CD1c-positive myeloid dendritic cell (primary cell): ENCODE measurements at regions not wholly inside any gene's neighbourhood (a gene's known extent, or its start where the extent isn't known, plus 50 kb on each side); places are given as distances from the start of the nearest gene placed in this dataset.

Experiments
- DNase-seq: peaks from one replicate; pipeline ENCODE4 v3.0.0-alpha.2; 2016; ENCODE audit errors: extremely low spot score

DNA sequence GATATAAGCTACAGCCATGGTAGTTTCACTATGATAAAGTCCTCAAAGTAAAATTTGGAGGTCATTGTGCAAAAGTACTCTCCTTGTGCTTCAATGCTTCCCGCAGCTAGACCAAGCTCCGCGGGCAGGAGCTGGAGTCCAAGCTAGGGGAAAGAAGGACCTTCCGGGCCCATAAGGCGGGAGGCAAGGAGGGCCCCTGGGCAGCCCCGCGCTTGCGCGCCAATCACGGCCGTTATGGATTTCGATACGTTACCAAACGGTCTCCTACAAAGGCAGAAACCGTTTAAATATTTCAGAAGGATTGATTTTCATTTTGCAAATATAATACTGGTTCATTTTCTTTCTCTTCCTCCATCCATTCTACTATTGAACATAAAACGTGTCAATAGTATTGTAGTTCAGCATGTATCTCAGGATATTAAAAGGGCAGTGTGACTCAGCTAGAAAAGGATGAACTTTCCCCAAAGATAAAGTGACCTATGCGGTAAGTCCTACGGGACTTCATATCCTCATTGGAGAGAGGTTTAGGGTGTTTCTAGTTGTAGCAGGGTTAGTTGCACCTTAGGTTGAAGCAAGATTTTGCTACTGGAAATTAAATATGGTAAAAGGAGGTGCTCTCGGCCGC is 128.0 kb downstream of the KIF20B start:
- no peak for DNase-seq

DNA sequence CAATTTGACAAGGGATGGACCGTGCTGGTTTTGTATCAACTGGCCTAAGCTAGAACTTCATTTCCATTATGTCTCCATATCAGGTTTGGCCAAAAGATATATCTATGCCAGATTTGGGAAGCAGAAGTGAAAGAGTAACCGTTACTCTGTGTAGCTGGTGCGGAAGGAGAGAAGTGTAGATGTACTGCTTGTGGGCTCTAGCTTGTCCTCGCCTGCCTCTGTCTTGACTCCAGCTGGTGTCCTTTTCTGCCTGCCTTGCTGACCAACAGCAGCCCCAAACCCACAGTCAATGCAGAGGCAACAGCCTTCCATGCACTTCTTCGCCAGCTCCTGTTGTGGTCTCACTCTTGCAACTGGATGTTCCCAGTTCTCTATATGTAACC is 128.5 kb downstream of the KIF20B start:
- DNase-seq = peak; percentile 11

DNA sequence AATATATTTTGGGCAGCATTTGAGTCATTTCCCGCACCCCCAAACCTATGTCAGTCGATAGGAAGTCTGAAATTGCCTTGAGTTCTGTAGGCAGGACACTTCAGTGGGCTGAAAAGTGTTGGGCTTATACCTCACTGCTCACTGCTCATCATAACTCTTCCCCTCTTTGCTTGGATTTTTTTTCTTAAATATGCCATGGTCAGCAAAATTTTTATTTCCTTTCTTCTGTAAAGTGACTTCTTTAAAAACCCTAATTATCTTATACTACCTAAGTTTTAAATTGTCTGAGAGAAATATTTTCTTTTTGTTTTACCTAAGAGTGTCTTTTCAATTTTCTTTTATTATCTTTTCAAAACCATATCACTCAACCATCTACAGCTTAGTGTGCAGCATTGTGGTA is 129.2 kb downstream of the KIF20B start:
- DNase-seq = no peak

DNA sequence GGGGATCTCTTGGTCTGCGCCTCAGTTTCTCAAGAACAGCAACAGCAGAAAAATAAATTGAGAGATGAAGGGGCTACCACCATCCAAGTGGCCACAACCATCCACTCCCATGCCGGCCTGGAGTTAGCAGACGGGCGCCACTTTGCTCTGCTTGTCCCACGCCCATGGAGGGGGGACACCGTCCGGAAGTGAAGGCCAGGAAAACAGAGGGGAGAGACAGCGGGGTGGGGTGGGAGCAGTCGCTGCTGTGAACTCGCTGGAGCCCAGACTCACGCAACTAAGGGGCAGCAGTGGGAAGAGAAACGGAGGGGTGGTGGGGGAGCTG is 135.4 kb downstream of the KIF20B start:
- no peak for DNase-seq

DNA sequence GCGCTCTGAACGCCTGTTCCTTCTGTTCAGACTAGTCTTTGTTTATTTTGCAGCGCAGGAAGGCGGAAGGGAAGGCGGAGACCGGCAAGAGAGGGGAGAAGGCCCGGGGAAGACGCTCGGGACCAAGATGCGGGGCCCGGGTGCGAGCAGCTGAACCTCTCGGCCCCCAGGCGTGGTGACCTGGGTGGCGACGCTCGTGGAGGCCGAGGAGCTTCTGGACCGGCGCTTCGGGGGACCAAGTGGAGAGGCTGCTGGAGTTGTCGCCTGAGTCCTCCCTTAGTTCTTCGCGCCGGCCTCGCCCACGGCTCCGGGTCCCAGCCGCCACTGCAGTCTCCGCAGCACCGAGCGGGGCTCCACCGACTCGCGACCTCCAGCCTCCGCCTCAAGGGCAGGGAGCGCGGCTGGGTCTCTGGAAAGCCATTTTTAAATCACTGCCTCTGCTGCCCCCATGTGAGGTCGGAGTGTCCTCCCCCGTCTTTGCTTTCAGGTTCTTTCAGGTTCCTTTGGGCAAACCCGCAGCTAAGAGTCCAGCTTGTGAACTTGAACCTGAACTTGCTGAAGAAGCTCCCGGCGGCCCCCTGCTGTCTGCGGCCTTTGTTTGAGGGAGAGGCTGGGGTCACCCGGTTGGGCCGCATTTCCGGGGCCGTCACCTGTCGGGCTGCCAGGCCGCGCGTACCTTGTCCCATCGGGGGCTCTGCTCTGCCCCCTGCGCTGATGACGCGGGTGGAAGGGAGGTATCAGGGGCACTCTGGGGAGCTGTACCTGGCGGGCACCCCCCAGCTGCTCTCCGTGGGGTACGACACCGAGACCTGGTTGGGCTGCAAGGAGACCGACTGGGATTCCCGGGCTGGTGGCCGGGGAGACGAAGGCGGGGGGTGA is 136.0 kb downstream of the KIF20B start:
- DNase-seq = peak; percentile 12

DNA sequence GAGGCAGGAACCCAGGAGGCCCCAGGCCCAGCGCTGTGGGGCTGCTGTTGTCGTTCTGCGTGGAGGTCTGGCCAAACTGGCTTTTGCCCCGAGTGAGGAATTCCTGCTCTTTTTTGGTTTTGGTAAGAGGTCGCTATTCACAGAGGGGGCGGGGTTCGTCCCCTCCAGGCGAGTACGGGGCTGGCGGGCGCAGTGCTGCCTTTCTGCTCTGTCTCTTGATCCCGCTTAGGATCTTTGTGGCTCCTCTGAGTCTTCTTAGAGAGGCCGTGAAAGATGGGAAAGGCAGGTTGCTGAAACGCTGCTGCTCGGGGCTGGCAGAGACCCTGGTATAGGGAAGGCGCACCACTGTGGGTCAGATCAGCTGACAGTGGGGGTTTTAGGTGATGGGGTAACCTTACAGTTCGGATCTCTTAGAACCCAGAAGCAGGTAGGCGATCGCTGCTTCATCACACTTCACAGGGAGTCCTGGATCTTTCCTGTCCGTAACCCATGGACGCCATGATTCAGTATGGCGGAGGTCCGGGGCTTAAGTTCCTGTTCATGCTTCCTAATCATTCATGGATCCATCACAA is 136.7 kb downstream of the KIF20B start:
- no peak for DNase-seq

DNA sequence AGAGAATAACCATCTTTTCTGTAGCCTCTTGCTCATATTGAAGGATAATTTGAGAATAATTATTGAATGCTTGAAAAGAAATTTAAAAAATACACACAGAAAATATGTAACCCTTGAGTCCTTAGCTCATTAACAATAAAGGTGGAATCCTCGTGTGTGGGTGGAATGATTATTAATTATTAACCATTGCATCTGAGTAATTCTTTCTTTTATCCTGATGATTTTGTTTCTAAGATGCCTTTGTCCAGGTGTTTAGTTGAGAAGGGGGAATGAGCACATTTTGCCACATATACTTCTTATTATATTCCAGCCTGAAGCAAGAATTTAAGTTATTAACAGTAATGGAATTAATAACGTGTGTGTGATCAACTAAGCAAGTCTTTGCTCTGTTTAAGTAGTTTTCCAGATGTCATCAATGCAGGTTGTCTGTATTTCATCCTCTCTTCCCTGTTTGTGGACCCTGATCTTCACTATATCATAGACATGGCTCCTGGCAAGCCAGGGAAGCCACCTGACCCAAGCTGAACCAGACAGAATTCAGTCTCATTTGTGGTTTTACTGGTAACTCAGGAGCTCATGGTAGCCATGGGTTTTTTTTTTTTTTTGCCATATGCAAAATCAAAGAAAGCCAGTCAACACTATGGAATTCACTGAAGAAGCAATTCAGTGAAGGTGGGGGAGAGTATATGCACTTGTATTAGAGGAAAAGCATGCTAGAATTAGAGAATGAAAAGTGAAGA is 144.3 kb downstream of the KIF20B start:
- no peak for DNase-seq

DNA sequence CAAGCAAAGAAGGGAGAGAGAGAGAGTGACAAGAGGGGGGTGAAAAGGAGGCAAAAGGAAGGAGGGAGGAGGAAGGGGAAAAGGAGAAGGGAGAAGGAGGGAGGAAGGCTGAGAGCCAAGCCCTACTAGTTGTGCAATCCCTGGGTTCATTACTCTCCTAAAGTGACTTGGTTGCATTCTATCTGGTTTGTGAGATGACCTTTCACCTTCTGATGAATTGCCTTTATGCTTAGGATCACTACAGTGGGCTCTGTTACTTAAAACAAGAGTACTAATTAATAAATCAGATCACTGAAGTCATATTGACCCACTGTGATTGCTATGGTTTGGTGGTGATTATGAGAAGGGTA is 144.9 kb downstream of the KIF20B start:
- no peak for DNase-seq

DNA sequence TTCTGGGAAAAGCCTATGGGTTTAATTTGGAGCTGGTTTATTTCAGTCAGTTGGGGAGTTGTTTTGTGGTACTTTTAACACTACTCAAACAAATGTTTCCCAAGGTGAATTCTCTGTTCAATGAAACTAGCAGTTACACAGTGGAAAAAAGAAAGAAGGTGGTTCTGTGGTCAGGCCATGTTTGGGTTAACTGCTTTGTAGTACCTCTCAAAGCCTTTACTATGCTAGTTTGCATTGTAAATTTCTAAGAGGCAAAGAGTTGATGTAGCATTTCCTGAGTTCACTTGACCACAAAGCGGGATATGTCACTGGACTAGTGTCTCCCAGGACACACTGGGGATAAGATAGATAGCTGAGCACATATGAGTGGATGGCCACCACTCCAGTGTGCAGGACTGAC is 145.4 kb downstream of the KIF20B start:
- DNase-seq = no peak

DNA sequence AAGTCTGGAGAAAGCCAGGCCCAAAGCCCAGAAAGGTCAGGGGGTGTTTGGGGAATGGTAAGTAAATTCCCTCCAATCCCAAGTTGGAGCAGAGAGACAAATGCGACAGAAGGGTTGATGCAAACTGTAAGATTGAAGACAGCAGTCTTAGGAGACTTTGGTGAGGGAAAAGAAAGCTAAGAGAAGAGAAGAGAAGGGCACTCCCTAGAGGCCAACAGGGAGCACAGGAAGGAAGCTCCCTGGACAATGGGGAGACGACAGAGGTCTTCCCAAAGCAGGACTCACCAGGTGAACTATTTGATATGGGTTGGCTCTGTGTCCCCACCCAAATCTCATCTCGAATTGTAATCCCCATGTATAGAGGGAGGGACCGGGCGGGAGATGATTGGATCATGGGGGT is 151.5 kb downstream of the KIF20B start:
- DNase-seq = no peak

DNA sequence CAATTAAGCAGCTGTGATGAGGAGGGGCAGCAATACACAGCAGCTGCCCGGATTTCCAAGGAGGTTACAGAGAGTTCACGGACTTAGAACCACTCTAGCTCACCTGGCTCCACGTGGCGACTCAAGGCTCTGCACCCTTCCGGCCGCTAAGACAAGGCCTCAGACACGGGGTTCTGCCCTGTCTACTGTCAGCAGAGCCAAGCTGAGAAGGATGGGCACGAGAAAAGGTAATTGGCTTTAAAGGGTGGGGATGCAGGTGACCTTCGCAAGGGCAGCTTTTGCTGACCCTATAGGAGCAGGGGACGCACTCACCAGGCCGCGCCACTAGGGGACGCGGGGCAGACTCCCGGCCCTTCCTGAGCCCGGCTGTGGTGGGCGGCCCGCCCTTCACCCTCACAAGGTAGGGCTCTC is 152.4 kb downstream of the KIF20B start:
- DNase-seq = no peak

DNA sequence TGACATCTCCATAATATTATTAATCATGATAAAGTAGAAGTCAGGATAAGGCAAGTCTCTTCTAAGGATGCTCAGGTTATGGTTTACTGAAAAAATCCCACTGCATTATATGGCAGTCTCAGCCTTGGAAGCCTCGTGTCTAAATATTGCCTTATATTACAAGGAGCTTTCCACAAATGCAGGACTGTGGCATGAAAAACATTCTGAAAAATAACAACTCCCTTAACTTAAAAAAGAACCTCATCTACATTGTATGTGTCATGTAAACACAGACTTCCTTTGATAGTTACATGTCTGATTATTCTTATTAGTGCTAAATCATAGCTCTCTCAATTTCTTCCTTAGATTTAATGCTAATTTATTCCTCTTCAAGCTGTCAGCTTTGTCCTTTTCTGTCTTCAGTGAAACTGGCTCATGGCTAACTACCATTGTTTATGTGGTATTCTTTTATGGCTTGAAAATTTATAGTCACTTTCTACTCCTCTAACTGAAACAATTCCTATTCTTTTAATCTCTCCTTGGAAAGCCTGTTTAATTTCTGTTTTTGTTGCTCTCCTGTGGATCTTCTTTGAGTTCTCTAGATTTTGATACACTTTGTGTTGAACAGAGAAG is 156.1 kb downstream of the KIF20B start:
- DNase-seq = no peak

DNA sequence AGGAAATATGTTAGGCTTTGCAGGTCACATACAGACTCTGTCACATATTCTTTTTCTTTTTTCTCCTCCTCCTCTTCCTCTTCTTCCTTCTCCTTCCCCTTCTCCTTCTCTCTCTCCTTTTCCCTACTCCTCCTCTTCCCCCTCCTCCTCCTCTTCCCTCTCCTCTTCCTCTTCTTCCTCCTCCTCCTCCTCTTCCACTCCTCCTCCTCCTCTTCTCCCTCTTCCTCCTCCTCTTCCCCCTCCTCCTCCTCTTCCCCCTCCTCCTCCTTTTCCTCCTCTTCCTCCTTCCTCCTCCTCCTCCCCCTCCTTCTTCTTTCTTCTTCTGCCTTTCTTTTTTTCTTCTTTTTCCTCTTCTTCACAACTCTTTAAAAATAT is 159.8 kb downstream of the KIF20B start:
- DNase-seq = no peak

DNA sequence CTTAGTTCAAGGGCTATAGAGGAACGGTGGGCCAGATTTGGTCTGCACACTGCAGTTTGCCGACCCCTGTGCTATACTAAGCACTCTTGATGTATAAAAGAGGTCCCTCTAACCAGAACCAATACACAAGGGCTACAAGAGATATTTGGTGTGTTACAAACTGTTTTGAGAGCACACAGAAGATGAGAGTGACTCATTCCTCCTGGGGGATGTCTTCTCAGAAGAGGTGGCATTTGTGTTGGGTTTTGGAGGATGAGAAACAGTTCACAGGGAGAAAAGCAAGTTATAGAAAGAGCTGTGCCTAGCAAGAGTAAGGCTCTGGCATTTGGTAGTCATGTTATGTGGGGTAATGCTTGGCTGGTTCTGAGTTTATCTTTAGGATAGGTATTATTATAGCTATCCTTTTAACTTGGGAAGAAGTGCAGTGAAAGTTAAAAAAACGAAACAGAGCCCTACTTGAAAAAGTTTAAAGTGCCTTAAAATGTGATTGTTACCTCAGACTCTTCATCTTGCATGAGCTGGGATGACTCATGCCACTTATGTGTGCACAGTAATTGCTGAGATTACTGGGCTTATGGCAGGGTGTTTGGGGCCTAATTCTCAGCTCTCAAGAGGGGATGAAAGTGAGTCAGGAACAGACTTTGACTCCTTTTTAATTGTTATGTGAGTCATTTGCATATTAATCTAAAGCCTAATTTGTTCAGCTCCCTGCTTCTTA is 160.4 kb downstream of the KIF20B start:
- no peak for DNase-seq

DNA sequence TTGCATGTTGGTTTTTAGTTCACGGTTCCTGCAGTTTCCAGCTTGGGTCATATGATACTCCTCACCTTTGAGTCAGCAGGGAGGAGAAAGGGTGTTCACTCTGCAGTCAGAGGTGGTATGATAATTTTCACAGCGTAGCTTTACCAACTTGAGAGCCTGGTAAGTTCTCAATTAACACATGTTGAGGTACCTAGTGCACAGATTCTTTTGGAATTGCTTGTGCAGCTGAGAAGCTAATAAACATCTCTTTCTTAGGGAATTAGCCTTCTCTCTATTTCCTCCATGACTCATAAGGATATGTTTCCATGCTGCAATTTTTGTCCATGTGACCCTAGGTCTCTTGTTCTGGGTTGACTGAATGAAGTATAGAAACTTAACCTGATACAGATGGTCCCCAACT is 166.6 kb downstream of the KIF20B start:
- DNase-seq = no peak

DNA sequence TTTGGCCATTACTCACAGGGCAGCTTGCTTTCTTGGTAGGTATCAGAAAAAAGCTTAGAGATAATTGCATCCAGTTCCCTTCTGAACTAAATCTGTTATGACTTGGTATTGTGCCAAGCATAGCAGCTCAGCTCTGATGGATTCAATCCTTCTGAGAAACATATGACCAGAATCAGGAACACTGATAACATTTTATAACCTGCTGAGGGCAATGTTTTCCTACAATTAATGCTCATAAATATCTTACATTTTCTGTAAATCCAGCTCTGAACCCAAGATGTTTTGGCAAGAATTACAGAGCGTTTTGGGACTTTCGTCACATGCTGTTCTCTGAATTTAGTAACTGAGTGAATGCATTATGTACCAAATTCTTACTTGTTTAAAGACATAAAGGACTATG is 167.8 kb downstream of the KIF20B start:
- DNase-seq = no peak

DNA sequence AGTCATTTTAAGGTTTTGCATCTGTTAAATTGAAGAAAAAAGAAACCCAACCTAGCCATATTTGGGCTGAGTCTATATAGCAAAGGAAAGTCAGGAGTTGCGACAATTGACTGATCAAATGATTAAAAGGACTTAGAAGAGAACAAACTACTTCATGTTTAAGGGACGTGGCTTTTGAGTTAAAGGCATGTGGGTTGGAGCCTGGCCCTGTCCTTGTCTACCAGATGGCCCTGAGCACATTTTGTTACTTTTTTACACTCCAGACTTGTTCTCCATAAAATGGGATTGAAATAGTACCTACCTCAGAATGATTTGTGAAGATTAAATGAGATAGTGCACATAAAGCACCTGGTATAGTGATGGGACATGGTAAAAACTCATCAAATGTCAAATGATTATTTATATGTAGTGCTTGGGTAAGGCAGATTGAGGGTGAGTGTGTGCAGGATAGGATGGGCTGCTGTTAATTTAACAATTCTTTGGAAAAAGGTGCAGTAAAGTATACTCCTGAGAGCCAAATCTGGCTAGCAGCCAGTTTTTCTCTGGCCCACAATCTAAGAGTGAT is 168.3 kb downstream of the KIF20B start:
- DNase-seq = no peak

DNA sequence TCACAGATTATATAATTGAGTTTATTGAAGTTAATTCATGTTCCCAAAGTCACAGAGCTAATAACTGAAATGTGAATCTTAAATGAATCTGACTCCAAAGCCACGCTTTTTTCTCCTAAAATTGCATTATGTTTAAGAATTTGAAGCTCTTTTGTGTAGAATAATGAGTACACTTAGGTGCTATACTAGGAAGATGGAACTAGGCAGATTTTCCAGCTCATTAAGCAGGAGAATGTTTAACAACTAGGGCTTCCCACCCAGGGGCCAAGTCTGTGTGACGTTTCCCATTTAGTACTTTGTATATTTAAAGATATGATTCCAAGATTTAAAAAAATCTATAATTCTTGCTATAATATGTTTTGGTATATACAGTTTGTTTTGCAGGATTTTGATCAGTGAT is 169.5 kb downstream of the KIF20B start:
- no peak for DNase-seq

DNA sequence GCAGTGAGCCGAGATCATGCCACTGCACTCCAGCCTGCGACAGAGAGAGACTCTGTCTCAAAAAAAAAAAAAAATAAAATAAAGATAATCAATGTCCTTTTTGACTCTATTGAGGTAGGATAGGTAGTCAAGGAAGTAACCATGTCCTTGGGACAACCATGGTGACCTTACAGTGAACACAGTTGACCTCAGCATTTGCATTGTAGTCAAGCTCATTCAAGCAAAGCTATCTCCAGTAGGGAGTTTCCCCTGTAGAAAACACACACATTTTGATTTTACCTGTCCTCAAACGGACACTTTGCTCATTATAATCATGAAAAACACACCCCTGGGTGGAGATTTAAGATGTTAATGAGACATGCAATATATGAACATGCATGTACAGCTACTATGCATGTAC is 171.7 kb downstream of the KIF20B start:
- no peak for DNase-seq

DNA sequence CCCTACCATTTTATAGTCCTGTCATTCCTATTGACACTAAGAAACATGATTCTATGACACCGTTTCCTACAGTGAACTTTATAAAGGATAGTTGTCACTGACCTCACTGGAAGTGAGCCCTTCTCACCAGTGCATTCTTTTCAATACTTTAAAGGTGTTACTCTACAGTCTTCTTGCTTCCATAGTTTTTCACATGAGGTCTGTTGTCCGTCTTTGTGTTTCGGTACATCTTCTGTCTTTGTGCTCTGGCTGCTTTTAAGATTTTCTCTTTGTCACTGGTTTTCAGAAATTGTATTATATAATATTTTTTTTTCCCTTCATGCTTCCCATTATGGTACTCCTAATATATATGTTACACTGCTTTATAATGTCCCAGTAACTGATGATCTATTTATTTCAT is 174.2 kb downstream of the KIF20B start:
- DNase-seq = no peak

DNA sequence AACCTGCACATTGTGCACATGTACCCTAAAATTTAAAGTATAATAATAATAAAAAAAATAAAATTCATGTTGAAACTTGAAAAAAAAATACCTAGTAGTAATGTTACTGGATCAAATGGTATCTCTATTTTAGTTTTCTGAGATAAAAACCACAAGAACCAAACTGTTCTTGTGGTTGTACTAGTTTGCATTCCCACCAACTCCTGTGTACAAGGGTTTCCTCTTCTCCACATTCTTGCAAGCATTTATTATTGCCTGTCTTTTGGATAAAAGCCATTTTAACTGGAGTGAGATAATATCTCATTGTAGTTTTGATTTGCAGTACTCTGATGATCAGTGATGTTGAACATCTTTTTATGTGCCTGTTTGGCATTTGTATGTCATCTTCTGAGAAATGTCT is 177.7 kb downstream of the KIF20B start:
- DNase-seq = no peak
